Activated CD4-positive, alpha-beta T cell treated with anti-CD3 and anti-CD28 coated beads, Interleukin-2, amount 10 ng/mL, durations not matched to agents 7 days and 5 days (primary cell): ENCODE measurements at regions not wholly inside any gene's neighbourhood (a gene's known extent, or its start where the extent isn't known, plus 50 kb on each side); places are given as distances from the start of the nearest gene placed in this dataset.
"Not testable (repeated sequence)": the region's sequence is repeated elsewhere in the genome, so short reads cannot be mapped to it uniquely, and the experiment has no call there.

Experiments used
- CTCF ChIA-PET: fragments of 350-600 bp; sonication (Branson Sonifier 250); formaldehyde crosslinking; loops from one replicate; lab custom pipeline; 2021; ENCODE audit warnings: antibody characterized with exemption; lab: Charles Lee
- POLR2A ChIA-PET: fragments of 350-600 bp; sonication (Branson Sonifier 250); formaldehyde crosslinking; loops from one replicate; lab custom pipeline; 2021; ENCODE audit warnings: antibody characterized with exemption; lab: Charles Lee
- DNase-seq: peaks from one replicate; pipeline ENCODE4 v3.0.0-alpha.2; 2020
- H3K27ac Mint-ChIP-seq: one replicate; pipeline ENCODE4 v1.8.0; 2021; ENCODE audit warnings: mild to moderate bottlenecking, moderate library complexity, mixed read lengths
- H3K27me3 Mint-ChIP-seq: one replicate; pipeline ENCODE4 v1.8.0; 2021; ENCODE audit warnings: mixed read lengths
- H3K36me3 Mint-ChIP-seq: one replicate; pipeline ENCODE4 v1.8.0; 2021; ENCODE audit warnings: low read depth, mixed read lengths
- H3K4me1 Mint-ChIP-seq: one replicate; pipeline ENCODE4 v1.8.0; 2021; ENCODE audit warnings: mixed read lengths
- H3K4me3 Mint-ChIP-seq: one replicate; pipeline ENCODE4 v1.8.0; 2021; ENCODE audit warnings: mild to moderate bottlenecking, moderate library complexity, mixed read lengths
- H3K9me3 Mint-ChIP-seq: one replicate; pipeline ENCODE4 v1.8.0; 2021; ENCODE audit warnings: mixed read lengths

- H3K27ac Mint-ChIP-seq: no peak overlapping the region
- CTCF ChIA-PET: interaction anchor here (0.6 kb wide), 1 partner anchor 656 kb away, joined by 3 read pairs; no protein-coding TSS in a partner anchor
- POLR2A ChIA-PET: no interaction called here
- H3K4me1 Mint-ChIP-seq: no peaks in the 10 kb centered on the region
- no peak for DNase-seq
- no peaks in the 10 kb centered on the region for H3K27me3 Mint-ChIP-seq
- no peak overlapping the region for H3K4me3 Mint-ChIP-seq
- H3K36me3 Mint-ChIP-seq: no peaks in the 10 kb centered on the region
- H3K9me3 Mint-ChIP-seq: peaks cover 15% of the 10 kb centered on the region
Observed at GRCh38 chr1:183753464-183753891, 51.4 kb upstream of the RGL1 start.

- ChIA-PET CTCF (no interaction called here), POLR2A (no interaction called here)
- DNase-seq: no peak
- peaks cover 3% of the 10 kb centered on the region for H3K9me3 Mint-ChIP-seq
- no peak overlapping the region for H3K27ac Mint-ChIP-seq
- no peaks in the 10 kb centered on the region for H3K36me3 Mint-ChIP-seq
- no peaks in the 10 kb centered on the region for H3K4me1 Mint-ChIP-seq
- no peaks in the 10 kb centered on the region for H3K27me3 Mint-ChIP-seq
- no peak overlapping the region for H3K4me3 Mint-ChIP-seq
Observed at GRCh38 chr1:183744132-183744913, 60.6 kb upstream of the RGL1 start.

DNA sequence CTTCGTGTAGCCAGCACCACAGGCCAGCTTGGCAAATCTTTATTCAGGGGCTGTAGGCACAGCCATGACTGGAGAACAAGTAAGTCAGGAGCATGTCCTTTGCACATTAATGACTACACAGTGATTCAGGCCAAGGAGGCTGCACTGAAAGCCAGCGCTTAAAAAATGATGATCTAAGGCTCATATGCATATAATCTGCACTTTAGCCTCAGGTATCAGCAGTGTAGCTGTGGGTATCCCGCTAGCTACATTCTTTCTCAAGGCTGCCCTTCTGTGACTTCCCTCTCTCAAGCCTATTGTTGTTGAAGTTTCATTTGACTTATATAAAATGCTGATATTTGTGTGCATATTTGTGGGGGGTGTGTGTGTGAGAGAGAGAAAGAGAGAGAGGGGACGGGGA, 62.6 kb upstream of the RGL1 start:
- ChIA-PET CTCF (no interaction called here), POLR2A (no interaction called here)
- H3K27me3 Mint-ChIP-seq: no peaks in the 10 kb centered on the region
- no peaks in the 10 kb centered on the region for H3K4me1 Mint-ChIP-seq
- H3K36me3 Mint-ChIP-seq: no peaks in the 10 kb centered on the region
- DNase-seq: no peak
- H3K9me3 Mint-ChIP-seq: peaks cover 3% of the 10 kb centered on the region
- no peak overlapping the region for H3K27ac Mint-ChIP-seq
- no peak overlapping the region for H3K4me3 Mint-ChIP-seq

GRCh38 chr1:183739741-183740271, 65.1 kb upstream of the RGL1 start:
- Mint-ChIP-seq H3K9me3 (no peaks in the 10 kb centered on the region), H3K4me1 (no peaks in the 10 kb centered on the region), H3K4me3 (no peak overlapping the region), H3K27me3 (no peaks in the 10 kb centered on the region), H3K36me3 (no peaks in the 10 kb centered on the region), H3K27ac (no peak overlapping the region)
- ChIA-PET CTCF (no interaction called here), POLR2A (no interaction called here)
- DNase-seq: no peak

DNA sequence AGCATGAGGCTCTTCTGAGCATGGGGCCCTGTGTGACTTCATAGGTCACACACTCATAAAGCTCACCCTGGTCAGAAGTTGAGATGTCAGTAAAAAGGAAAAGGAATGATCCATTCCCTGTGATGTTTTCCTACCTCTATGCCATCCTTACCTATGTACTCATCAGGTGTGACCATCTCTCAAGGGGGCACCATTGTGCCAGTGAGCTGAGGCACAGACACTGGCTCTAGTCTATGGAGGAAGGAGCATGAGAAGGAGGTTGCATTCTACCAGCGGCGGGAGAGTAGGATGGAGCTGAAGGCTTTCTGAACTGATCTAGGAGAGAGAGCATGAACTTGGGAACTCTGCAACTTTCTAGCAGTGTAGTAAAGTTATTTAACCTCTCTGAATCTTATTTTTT, 65.8 kb upstream of the RGL1 start:
- no peak overlapping the region for H3K4me3 Mint-ChIP-seq
- no peaks in the 10 kb centered on the region for H3K27me3 Mint-ChIP-seq
- H3K4me1 Mint-ChIP-seq: no peaks in the 10 kb centered on the region
- no peaks in the 10 kb centered on the region for H3K9me3 Mint-ChIP-seq
- no peak for DNase-seq
- ChIA-PET POLR2A (no interaction called here), CTCF (no interaction called here)
- no peak overlapping the region for H3K27ac Mint-ChIP-seq
- H3K36me3 Mint-ChIP-seq: no peaks in the 10 kb centered on the region

DNA sequence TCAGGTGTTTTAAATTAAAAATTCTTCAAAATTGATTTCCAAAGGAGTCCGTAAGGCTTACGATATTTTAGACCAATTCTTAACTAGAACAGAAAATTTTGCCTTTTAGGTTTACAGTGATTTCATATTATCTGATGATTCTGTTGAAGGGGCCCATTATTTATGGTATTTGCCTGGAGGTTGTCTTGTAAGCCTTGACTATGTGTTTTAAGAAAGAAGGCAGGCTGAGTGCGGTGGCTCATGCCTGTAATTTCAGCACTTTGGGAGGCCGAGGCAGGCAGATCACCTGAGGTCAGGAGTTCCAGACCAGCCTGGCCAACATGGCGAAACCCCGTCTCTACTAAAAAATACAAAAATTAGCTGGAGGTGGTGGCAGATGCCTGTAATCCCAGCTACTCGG, 67.0 kb upstream of the RGL1 start:
- H3K9me3 Mint-ChIP-seq, DNase-seq, H3K27ac Mint-ChIP-seq, H3K4me1 Mint-ChIP-seq, CTCF ChIA-PET, H3K36me3 Mint-ChIP-seq, H3K4me3 Mint-ChIP-seq, POLR2A ChIA-PET, H3K27me3 Mint-ChIP-seq: not testable (repeated sequence)

DNA sequence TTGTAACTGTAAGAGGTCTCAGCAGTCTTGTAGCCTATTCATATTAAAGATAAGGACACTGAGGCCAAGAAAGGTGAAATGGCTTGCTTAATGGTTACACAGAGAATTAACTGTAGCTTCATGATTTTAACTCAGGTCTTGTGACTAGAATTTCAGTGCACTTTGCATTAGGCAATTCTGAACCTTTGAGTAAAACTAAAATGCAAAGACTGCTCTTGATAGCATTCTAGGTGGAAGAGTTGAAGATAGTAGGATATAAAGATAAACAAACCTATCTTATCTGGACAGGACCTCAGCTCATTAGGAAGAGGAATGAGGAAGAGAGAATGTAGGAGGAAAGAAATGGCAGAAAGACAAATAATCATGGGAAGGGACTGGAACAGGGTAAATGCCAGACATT, 68.6 kb upstream of the RGL1 start:
- ChIA-PET CTCF (no interaction called here), POLR2A (no interaction called here)
- DNase-seq: no peak
- Mint-ChIP-seq H3K27ac (no peak overlapping the region), H3K36me3 (no peaks in the 10 kb centered on the region), H3K4me3 (no peak overlapping the region), H3K9me3 (no peaks in the 10 kb centered on the region), H3K27me3 (no peaks in the 10 kb centered on the region), H3K4me1 (no peaks in the 10 kb centered on the region)

- POLR2A ChIA-PET: no interaction called here
- Mint-ChIP-seq H3K27ac (no peak overlapping the region), H3K27me3 (no peaks in the 10 kb centered on the region), H3K36me3 (no peaks in the 10 kb centered on the region), H3K4me3 (no peak overlapping the region), H3K4me1 (peaks cover 2% of the 10 kb centered on the region), H3K9me3 (no peaks in the 10 kb centered on the region)
- CTCF ChIA-PET: no interaction called here
- DNase-seq: no peak
Observed at GRCh38 chr1:183735069-183735860, 69.7 kb upstream of the RGL1 start.

- no peak for DNase-seq
- no peak overlapping the region for H3K27ac Mint-ChIP-seq
- H3K36me3 Mint-ChIP-seq: no peaks in the 10 kb centered on the region
- no peak overlapping the region for H3K4me3 Mint-ChIP-seq
- POLR2A ChIA-PET: no interaction called here
- CTCF ChIA-PET: no interaction called here
- H3K9me3 Mint-ChIP-seq: no peaks in the 10 kb centered on the region
- H3K27me3 Mint-ChIP-seq: no peaks in the 10 kb centered on the region
- H3K4me1 Mint-ChIP-seq: peaks cover 2% of the 10 kb centered on the region
Observed at GRCh38 chr1:183734543-183735036, 70.3 kb upstream of the RGL1 start.

- ChIA-PET CTCF (interaction anchor here (0.5 to 0.9 kb wide), 2 partner anchors 26 to 476 kb away, joined by 3 read pairs; no protein-coding TSS in a partner anchor), POLR2A (no interaction called here)
- no peak for DNase-seq
- Mint-ChIP-seq H3K4me1 (peaks cover 2% of the 10 kb centered on the region), H3K4me3 (no peak overlapping the region), H3K9me3 (no peaks in the 10 kb centered on the region), H3K27me3 (no peaks in the 10 kb centered on the region), H3K27ac (no peak overlapping the region), H3K36me3 (no peaks in the 10 kb centered on the region)
Observed at GRCh38 chr1:183733715-183734114, 71.2 kb upstream of the RGL1 start.

- no peak for DNase-seq
- POLR2A ChIA-PET: no interaction called here
- Mint-ChIP-seq H3K27ac (no peak overlapping the region), H3K4me3 (no peak overlapping the region), H3K27me3 (no peaks in the 10 kb centered on the region), H3K9me3 (no peaks in the 10 kb centered on the region), H3K4me1 (peaks cover 2% of the 10 kb centered on the region), H3K36me3 (no peaks in the 10 kb centered on the region)
- CTCF ChIA-PET: no interaction called here
Observed at GRCh38 chr1:183732236-183732880, 72.6 kb upstream of the RGL1 start.

DNA sequence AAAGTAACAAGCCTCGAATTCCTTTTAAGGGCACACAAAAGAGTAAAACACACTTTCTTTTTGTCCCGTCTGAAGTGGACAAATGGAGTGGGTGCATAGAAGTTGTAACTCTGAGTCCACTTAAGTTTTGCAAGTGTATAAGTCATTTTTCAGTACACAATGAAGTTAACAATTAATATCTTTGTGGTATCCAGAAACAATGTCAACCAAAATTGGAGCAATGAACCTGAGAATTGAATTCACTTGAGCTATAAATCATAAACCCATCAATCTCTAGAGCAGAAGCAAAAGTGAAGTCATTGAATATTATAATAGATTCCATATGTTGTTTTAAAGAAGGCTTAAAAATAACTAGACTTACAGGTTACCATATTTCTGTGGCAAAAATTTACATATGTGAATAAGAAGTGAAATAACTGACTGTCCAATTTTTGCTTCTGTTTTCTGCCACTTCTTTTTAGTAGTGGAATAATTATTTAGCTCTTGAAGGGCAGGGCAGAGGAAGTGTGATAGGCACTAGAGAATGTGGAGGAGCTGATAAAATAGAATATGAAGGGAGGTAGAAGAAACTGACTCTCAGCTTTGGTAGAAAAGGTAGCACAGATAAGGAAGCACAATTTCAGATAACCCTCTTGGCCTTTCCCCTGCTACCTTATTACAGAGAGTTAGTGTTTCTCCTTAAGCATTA, 73.9 kb upstream of the RGL1 start:
- H3K27ac Mint-ChIP-seq: no peak overlapping the region
- H3K36me3 Mint-ChIP-seq: no peaks in the 10 kb centered on the region
- peaks cover 2% of the 10 kb centered on the region for H3K4me1 Mint-ChIP-seq
- no peak overlapping the region for H3K4me3 Mint-ChIP-seq
- POLR2A ChIA-PET: interaction anchor here (0.5 to 0.6 kb wide), 2 partner anchors 20 to 47 kb away, joined by 3 read pairs; no protein-coding TSS in a partner anchor
- CTCF ChIA-PET: no interaction called here
- no peak for DNase-seq
- H3K27me3 Mint-ChIP-seq: no peaks in the 10 kb centered on the region
- no peaks in the 10 kb centered on the region for H3K9me3 Mint-ChIP-seq
